SHP77 treated with DMSO at 0.1 percent for 48 hours (cell line): ENCODE measurements at regions not wholly inside any gene's neighbourhood (a gene's known extent, or its start where the extent isn't known, plus 50 kb on each side); places are given as distances from the start of the nearest gene placed in this dataset.
"Not testable (repeated sequence)": the region's sequence is repeated elsewhere in the genome, so short reads cannot be mapped to it uniquely, and the experiment has no call there.

Source experiments
- DNase-seq: peaks from one replicate; lab custom pipeline; 2025; lab: John Stamatoyannopoulos, UW

GRCh38 chr3:56924700-56925099, 123.0 kb upstream of the ARHGEF3 start:
- DNase-seq, result not testable (repeated sequence)

DNA sequence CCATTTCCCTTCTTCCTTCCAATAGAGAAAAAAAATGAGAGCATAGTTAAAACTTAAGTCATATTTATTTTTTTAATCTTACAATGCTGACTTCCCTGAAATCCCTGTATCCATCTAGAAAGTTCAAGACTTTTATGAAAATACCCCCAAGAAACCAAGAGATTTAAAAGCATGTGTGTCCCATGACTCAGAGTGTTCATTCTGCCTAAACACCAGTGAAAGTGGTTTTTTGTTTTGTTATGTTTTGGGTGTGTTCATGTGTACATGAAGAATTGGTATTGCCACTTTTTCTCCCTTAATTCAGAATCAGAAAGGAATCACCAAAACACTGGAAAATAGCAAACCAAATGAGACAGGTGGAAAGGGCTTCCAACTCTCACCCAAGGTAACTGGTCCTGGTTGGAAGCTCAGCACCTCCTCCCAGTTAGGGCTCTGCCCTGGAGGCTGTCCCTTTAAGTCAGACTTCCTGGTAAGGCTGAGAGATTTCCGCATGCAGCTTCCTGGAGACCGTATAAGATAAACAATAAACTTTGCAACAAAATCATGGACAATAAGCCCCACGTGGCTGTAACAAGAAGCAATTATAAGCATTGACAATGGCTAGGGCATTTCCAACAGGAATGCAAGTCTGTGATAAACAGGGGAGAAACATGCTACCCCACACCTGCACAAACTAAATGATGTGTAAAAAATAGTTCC, 121.9 kb upstream of the ARHGEF3 start:
- DNase-seq, result no peak

DNA sequence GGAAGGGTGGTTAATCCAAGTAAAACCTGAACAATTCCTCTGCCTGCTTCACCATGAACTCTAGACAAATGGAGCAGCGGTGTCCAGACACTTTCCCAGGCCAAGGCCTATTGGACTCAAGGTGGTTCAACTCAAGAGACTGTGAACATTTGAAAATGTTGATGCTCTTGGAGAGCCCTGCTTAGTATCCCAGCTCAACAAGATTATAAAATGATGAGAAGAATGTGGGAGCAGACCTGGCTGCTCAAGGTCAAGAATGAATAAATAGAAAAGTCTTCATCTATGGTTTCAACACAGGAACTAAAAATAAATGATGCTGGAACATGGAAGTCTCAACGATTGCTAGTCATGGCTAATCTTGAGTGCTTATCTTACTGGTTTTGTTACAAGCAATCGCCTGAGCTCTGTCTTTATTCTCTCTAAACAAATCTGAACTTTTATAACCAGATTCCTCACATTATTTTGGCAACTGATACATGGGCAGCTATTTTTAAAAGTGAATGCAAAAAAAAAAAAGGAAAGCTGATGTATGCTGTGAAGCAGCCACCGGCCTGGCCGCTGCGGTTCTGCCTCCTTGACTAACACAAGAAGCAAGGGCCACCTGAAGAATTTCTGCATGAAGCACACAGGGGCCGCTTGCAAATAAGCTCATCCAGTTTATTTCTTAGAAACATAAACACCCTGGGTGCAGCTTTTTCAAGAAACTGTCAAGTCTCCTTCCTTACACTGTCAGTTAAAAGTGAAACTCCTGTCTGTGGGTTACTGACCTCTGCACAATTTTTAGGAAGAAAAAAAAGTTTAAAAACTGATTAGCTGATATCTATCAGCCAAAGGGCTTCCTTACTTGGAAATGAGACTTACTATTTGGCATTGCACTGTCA, 120.1 kb upstream of the ARHGEF3 start:
- no peak for DNase-seq

GRCh38 chr3:56919797-56920195, 118.0 kb upstream of the ARHGEF3 start:
- no peak for DNase-seq

- peak; percentile 32 for DNase-seq
Measured at GRCh38 chr3:56919137-56919796, 117.5 kb upstream of the ARHGEF3 start.

DNA sequence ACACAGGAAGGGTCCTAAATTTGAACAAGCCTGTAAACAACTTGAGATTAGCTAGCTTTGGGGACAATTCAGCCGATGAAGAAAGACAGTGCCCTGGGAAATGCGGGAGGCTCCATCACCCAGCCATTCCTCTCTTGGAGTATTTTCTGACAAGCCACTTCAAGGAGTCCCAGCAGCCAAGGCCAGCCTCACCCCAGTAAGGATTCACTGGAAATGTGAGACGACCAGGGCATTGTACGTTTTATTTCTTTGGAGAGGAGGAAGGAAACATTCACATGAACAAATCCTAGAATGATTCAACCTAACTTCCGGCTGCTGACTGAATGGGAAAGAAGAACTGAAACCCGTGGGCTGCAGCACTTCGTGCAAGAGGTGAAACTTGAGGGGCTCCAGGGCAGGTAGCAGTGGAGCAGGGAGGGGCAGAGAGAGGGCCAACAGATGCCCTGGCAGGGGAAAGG, 116.4 kb upstream of the ARHGEF3 start:
- DNase-seq, result no peak

GRCh38 chr3:56917361-56918110, 115.8 kb upstream of the ARHGEF3 start:
- DNase-seq, result peak; percentile 49

- no peak for DNase-seq
Measured at GRCh38 chr3:56916716-56917360, 115.1 kb upstream of the ARHGEF3 start.

GRCh38 chr3:56915966-56916586, 114.3 kb upstream of the ARHGEF3 start:
- peak; percentile 51 for DNase-seq

GRCh38 chr3:56914646-56915045, 112.9 kb upstream of the ARHGEF3 start:
- DNase-seq, result no peak

GRCh38 chr3:56911363-56911762, 109.6 kb upstream of the ARHGEF3 start:
- DNase-seq, result no peak

- no peak for DNase-seq
Measured at GRCh38 chr3:56909349-56909748, 107.6 kb upstream of the ARHGEF3 start.

DNA sequence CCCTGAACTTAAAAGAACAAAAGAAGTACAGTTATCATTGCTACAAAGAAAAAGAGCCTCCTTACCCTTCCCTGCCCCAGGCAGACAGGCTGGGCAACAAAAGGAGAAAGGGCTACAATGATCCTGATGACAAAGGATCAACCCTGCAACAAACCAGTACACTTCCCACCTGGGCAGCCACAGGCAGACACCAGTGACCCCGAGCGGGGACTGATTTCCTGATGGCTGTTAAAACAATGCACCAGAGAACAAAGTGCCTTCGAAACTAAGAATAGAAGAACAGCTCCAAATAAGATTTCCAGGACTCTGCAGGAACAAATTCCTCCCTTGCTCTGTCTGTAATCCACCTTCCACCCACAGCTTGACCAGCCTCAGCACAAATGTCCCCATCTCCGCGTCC, 106.3 kb upstream of the ARHGEF3 start:
- no peak for DNase-seq

GRCh38 chr3:56904552-56905215, 102.9 kb upstream of the ARHGEF3 start:
- DNase-seq, result no peak

- DNase-seq, result no peak
Measured at GRCh38 chr3:56903231-56903782, 101.6 kb upstream of the ARHGEF3 start.

GRCh38 chr3:56902468-56903160, 100.9 kb upstream of the ARHGEF3 start:
- no peak for DNase-seq

- DNase-seq, result no peak
Measured at GRCh38 chr3:56900801-56901200, 99.1 kb upstream of the ARHGEF3 start.

GRCh38 chr3:56899851-56900250, 98.1 kb upstream of the ARHGEF3 start:
- DNase-seq, result no peak

- no peak for DNase-seq
Measured at GRCh38 chr3:56899078-56899477, 97.3 kb upstream of the ARHGEF3 start.
